Activated CD4-positive, alpha-beta memory T cell treated with anti-CD3 and anti-CD28 coated beads for 36 hours (primary cell): ENCODE measurements at regions not wholly inside any gene's neighbourhood (a gene's known extent, or its start where the extent isn't known, plus 50 kb on each side); places are given as distances from the start of the nearest gene placed in this dataset.
"Not testable (repeated sequence)": the region's sequence is repeated elsewhere in the genome, so short reads cannot be mapped to it uniquely, and the experiment has no call there.

Experiments used
- CTCF ChIA-PET: fragments of 350-600 bp; sonication (Branson Sonifier 250); formaldehyde crosslinking; loops from one replicate; lab custom pipeline; 2021; ENCODE audit warnings: antibody characterized with exemption, inconsistent platforms; lab: Charles Lee
- POLR2A ChIA-PET: fragments of 350-600 bp; sonication (Branson Sonifier 250); formaldehyde crosslinking; loops from one replicate; lab custom pipeline; 2021; ENCODE audit warnings: antibody characterized with exemption; lab: Charles Lee
- DNase-seq: peaks from one replicate; pipeline ENCODE4 v3.0.0-alpha.2; 2020
- H3K27ac Mint-ChIP-seq: one replicate; pipeline ENCODE4 v1.8.0; 2021; ENCODE audit warnings: mixed read lengths
- H3K27me3 Mint-ChIP-seq: one replicate; pipeline ENCODE4 v1.8.0; 2021; ENCODE audit warnings: mixed read lengths
- H3K36me3 Mint-ChIP-seq: one replicate; pipeline ENCODE4 v1.8.0; 2021; ENCODE audit warnings: mixed read lengths
- H3K4me1 Mint-ChIP-seq: one replicate; pipeline ENCODE4 v1.8.0; 2021; ENCODE audit warnings: low read depth, mixed read lengths
- H3K4me3 Mint-ChIP-seq: one replicate; pipeline ENCODE4 v1.8.0; 2021; ENCODE audit warnings: mild to moderate bottlenecking, mixed read lengths
- H3K9me3 Mint-ChIP-seq: one replicate; pipeline ENCODE4 v1.8.0; 2021; ENCODE audit warnings: mixed read lengths
- intact Hi-C: fragments of 100-400 bp; cut with micrococcal nuclease; formaldehyde crosslinking; loops from one replicate; pipeline ENCODE4 v1.15.1; 2023

GRCh38 chr1:192887426-192887825 is 78.6 kb downstream of the RGS2 start:
- intact Hi-C loops, result no loop called here
- Mint-ChIP-seq H3K4me3 (no peak overlapping the region), H3K27ac (no peak overlapping the region), H3K27me3 (no peaks in the 10 kb centered on the region), H3K4me1 (no peaks in the 10 kb centered on the region), H3K36me3 (no peaks in the 10 kb centered on the region), H3K9me3 (no peaks in the 10 kb centered on the region)
- CTCF ChIA-PET, result no interaction called here
- POLR2A ChIA-PET, result no interaction called here
- no peak for DNase-seq

- no peak for DNase-seq
- Mint-ChIP-seq H3K27me3 (no peaks in the 10 kb centered on the region), H3K27ac (no peak overlapping the region), H3K36me3 (no peaks in the 10 kb centered on the region), H3K4me1 (no peaks in the 10 kb centered on the region), H3K4me3 (no peak overlapping the region), H3K9me3 (no peaks in the 10 kb centered on the region)
- CTCF ChIA-PET, result no interaction called here
- POLR2A ChIA-PET, result no interaction called here
- intact Hi-C loops, result no loop called here
Observed at GRCh38 chr1:192888574-192888973, 79.7 kb downstream of the RGS2 start.

- H3K27ac Mint-ChIP-seq, result no peak overlapping the region
- CTCF ChIA-PET, result no interaction called here
- H3K9me3 Mint-ChIP-seq, result no peaks in the 10 kb centered on the region
- intact Hi-C loops, result no loop called here
- H3K4me3 Mint-ChIP-seq, result no peak overlapping the region
- H3K36me3 Mint-ChIP-seq, result no peaks in the 10 kb centered on the region
- no peaks in the 10 kb centered on the region for H3K4me1 Mint-ChIP-seq
- no peaks in the 10 kb centered on the region for H3K27me3 Mint-ChIP-seq
- no peak for DNase-seq
- POLR2A ChIA-PET, result no interaction called here
Observed at GRCh38 chr1:192889082-192889481, 80.2 kb downstream of the RGS2 start.

- no peaks in the 10 kb centered on the region for H3K36me3 Mint-ChIP-seq
- intact Hi-C loops, result no loop called here
- H3K9me3 Mint-ChIP-seq, result no peaks in the 10 kb centered on the region
- no peak for DNase-seq
- no peaks in the 10 kb centered on the region for H3K4me1 Mint-ChIP-seq
- no peak overlapping the region for H3K4me3 Mint-ChIP-seq
- no peak overlapping the region for H3K27ac Mint-ChIP-seq
- H3K27me3 Mint-ChIP-seq, result no peaks in the 10 kb centered on the region
- POLR2A ChIA-PET, result no interaction called here
- CTCF ChIA-PET, result no interaction called here
Observed at GRCh38 chr1:192890134-192890533, 81.3 kb downstream of the RGS2 start.

- no peak overlapping the region for H3K4me3 Mint-ChIP-seq
- intact Hi-C loops, result no loop called here
- no peaks in the 10 kb centered on the region for H3K9me3 Mint-ChIP-seq
- no peaks in the 10 kb centered on the region for H3K36me3 Mint-ChIP-seq
- no peak for DNase-seq
- H3K4me1 Mint-ChIP-seq, result no peaks in the 10 kb centered on the region
- ChIA-PET POLR2A (no interaction called here), CTCF (no interaction called here)
- no peaks in the 10 kb centered on the region for H3K27me3 Mint-ChIP-seq
- H3K27ac Mint-ChIP-seq, result no peak overlapping the region
Observed at GRCh38 chr1:192892934-192893333, 84.1 kb downstream of the RGS2 start.

- H3K4me3 Mint-ChIP-seq, DNase-seq, CTCF ChIA-PET, POLR2A ChIA-PET, H3K4me1 Mint-ChIP-seq, intact Hi-C loops, H3K27me3 Mint-ChIP-seq, H3K27ac Mint-ChIP-seq, H3K9me3 Mint-ChIP-seq, H3K36me3 Mint-ChIP-seq: not testable (repeated sequence)
Observed at GRCh38 chr1:192895487-192895886, 86.6 kb downstream of the RGS2 start.

- ChIA-PET CTCF (no interaction called here), POLR2A (no interaction called here)
- DNase-seq, result no peak
- intact Hi-C loops, result no loop called here
- no peaks in the 10 kb centered on the region for H3K9me3 Mint-ChIP-seq
- H3K27ac Mint-ChIP-seq, result no peak overlapping the region
- H3K36me3 Mint-ChIP-seq, result no peaks in the 10 kb centered on the region
- no peaks in the 10 kb centered on the region for H3K27me3 Mint-ChIP-seq
- H3K4me3 Mint-ChIP-seq, result no peak overlapping the region
- H3K4me1 Mint-ChIP-seq, result no peaks in the 10 kb centered on the region
Observed at GRCh38 chr1:192896376-192896775, 87.5 kb downstream of the RGS2 start.

GRCh38 chr1:192901500-192901899 is 92.7 kb downstream of the RGS2 start:
- POLR2A ChIA-PET, result no interaction called here
- CTCF ChIA-PET, result interaction anchor here (0.6 kb wide), 1 partner anchor 108 kb away, joined by 3 read pairs; no protein-coding TSS in a partner anchor
- H3K27me3 Mint-ChIP-seq, result no peaks in the 10 kb centered on the region

GRCh38 chr1:192903142-192903541 is 94.3 kb downstream of the RGS2 start:
- Mint-ChIP-seq H3K4me3 (no peak overlapping the region), H3K36me3 (no peaks in the 10 kb centered on the region), H3K4me1 (no peaks in the 10 kb centered on the region), H3K9me3 (no peaks in the 10 kb centered on the region), H3K27ac (no peak overlapping the region), H3K27me3 (no peaks in the 10 kb centered on the region)
- ChIA-PET POLR2A (no interaction called here), CTCF (no interaction called here)
- intact Hi-C loops, result no loop called here
- DNase-seq, result no peak

More at GRCh38 chr1:192901500-192901899, 92.7 kb downstream of the RGS2 start:
- Mint-ChIP-seq H3K4me3 (no peak overlapping the region), H3K36me3 (no peaks in the 10 kb centered on the region), H3K9me3 (no peaks in the 10 kb centered on the region), H3K4me1 (no peaks in the 10 kb centered on the region), H3K27ac (no peak overlapping the region)
- intact Hi-C loops, result no loop called here
- DNase-seq, result no peak

- Mint-ChIP-seq H3K27me3 (no peaks in the 10 kb centered on the region), H3K9me3 (no peaks in the 10 kb centered on the region), H3K4me3 (no peak overlapping the region), H3K4me1 (no peaks in the 10 kb centered on the region), H3K36me3 (no peaks in the 10 kb centered on the region), H3K27ac (no peak overlapping the region)
- intact Hi-C loops, result loop anchor here (1.0 kb wide), 2 partner anchors 32 to 79 kb away; no protein-coding TSS in a partner anchor
- ChIA-PET POLR2A (no interaction called here), CTCF (no interaction called here)
- peak; percentile 20 for DNase-seq
Observed at GRCh38 chr1:192904438-192904895, 95.6 kb downstream of the RGS2 start.

GRCh38 chr1:192905049-192905448 is 96.2 kb downstream of the RGS2 start:
- Mint-ChIP-seq H3K9me3 (peaks cover 3% of the 10 kb centered on the region), H3K36me3 (no peaks in the 10 kb centered on the region), H3K27ac (no peak overlapping the region), H3K4me1 (no peaks in the 10 kb centered on the region), H3K4me3 (no peak overlapping the region), H3K27me3 (no peaks in the 10 kb centered on the region)
- POLR2A ChIA-PET, result no interaction called here
- intact Hi-C loops, result no loop called here
- CTCF ChIA-PET, result no interaction called here
- no peak for DNase-seq

- Mint-ChIP-seq H3K36me3 (no peaks in the 10 kb centered on the region), H3K4me1 (no peaks in the 10 kb centered on the region), H3K4me3 (no peak overlapping the region), H3K27me3 (no peaks in the 10 kb centered on the region), H3K27ac (no peak overlapping the region), H3K9me3 (peaks cover 3% of the 10 kb centered on the region)
- CTCF ChIA-PET, result no interaction called here
- intact Hi-C loops, result no loop called here
- POLR2A ChIA-PET, result no interaction called here
- DNase-seq, result no peak
Observed at GRCh38 chr1:192906334-192906733, 97.5 kb downstream of the RGS2 start.

GRCh38 chr1:192907545-192908243 is 98.9 kb downstream of the RGS2 start:
- POLR2A ChIA-PET, result no interaction called here
- H3K27me3 Mint-ChIP-seq, result no peaks in the 10 kb centered on the region
- intact Hi-C loops, result no loop called here
- no peaks in the 10 kb centered on the region for H3K4me1 Mint-ChIP-seq
- no peak for DNase-seq
- CTCF ChIA-PET, result interaction anchor here (1.2 kb wide), 1 partner anchor 90 kb away, joined by 3 read pairs; no protein-coding TSS in a partner anchor
- H3K9me3 Mint-ChIP-seq, result peaks cover 3% of the 10 kb centered on the region
- H3K4me3 Mint-ChIP-seq, result no peak overlapping the region
- H3K27ac Mint-ChIP-seq, result no peak overlapping the region
- no peaks in the 10 kb centered on the region for H3K36me3 Mint-ChIP-seq
